Gastroesophageal sphincter (tissue), 4 donors: ENCODE measurements at regions not wholly inside any gene's neighbourhood (a gene's known extent, or its start where the extent isn't known, plus 50 kb on each side); places are given as distances from the start of the nearest gene placed in this dataset.

Experiments
- ATAC-seq: fragments of 150-250 bp; one replicate; pipeline ENCODE4 v1.9.1; 2016; ENCODE audit warnings: mild to moderate bottlenecking, moderate library complexity
- H3K27ac ChIP-seq, 4 donors: fragments of 200-600 bp; sonication (generic) in 3 of 4; 1 replicate in 3 of 4; 2 replicates in 1 of 4; pipeline ENCODE4 v1.5.1; 2016 to 2019
- H3K27me3 ChIP-seq: fragments of 200-600 bp; sonication (generic); one replicate; pipeline ENCODE4 v1.5.1; 2019
- H3K36me3 ChIP-seq, 2 donors: fragments of 200-600 bp; sonication (generic); one replicate each; pipeline ENCODE4 v1.5.1; 2019; ENCODE audit warnings: control low read depth in 1 of 2
- H3K4me1 ChIP-seq, 3 donors: fragments of 200-600 bp; sonication (generic); 1 replicate in 2 of 3; 2 replicates in 1 of 3; pipeline ENCODE4 v1.5.1; 2016 to 2019; ENCODE audit warnings: control low read depth in 2 of 3
- H3K4me3 ChIP-seq, 2 donors: fragments of 200-600 bp; sonication (generic); one replicate each; pipeline ENCODE4 v1.5.1; 2019; ENCODE audit warnings: mild to moderate bottlenecking in 1 of 2, moderate library complexity in 1 of 2
- H3K9me3 ChIP-seq, 3 donors: fragments of 200-600 bp; sonication (generic); one replicate each; pipeline ENCODE4 v1.5.1; 2017 to 2019; ENCODE audit warnings: control low read depth in 2 of 3
- CTCF ChIP-seq, 4 experiments: fragments of 200-600 bp in 2 of 4; fragments of 450-650 bp in 2 of 4; sonication (generic) in 1 of 4; IDR thresholded peaks; one replicate each; pipeline ENCODE4 v1.5.1; 2017 to 2019; ENCODE audit warnings: antibody characterized with exemption in 4 of 4, mild to moderate bottlenecking in 2 of 4, moderate library complexity in 2 of 4
- EP300 ChIP-seq: sonication (generic); formaldehyde crosslinking; IDR thresholded peaks from one replicate; pipeline ENCODE4 v1.6.1; 2017; ENCODE audit warnings: antibody characterized with exemption, mild to moderate bottlenecking
- POLR2A ChIP-seq, 2 donors: fragments of 450-650 bp; IDR thresholded peaks; one replicate each; pipeline ENCODE4 v1.6.1; 2017; ENCODE audit warnings: antibody characterized with exemption in 2 of 2, mild to moderate bottlenecking in 2 of 2, moderate library complexity in 1 of 2
- POLR2AphosphoS5 ChIP-seq: sonication (generic); formaldehyde crosslinking; IDR thresholded peaks from one replicate; pipeline ENCODE4 v1.6.1; 2017; ENCODE audit warnings: antibody characterized with exemption
- WGBS, 2 donors: methylation state at CpG; one replicate each; pipeline ENCODE4 v1.1.5; 2018; ENCODE audit warnings: low coverage in 1 of 2; 5-methylcytosine and 5-hydroxymethylcytosine counted together

GRCh38 chr14:41549821-41550607, 56.7 kb upstream of the LRFN5 start:
- Histone ChIP-seq H3K27ac (no peak overlapping the region), H3K27me3 (no peaks in the 10 kb centered on the region), H3K4me1 (no peaks in the 10 kb centered on the region), H3K4me3 (no peak overlapping the region), H3K9me3 (no peaks in the 10 kb centered on the region), H3K36me3 (no peaks in the 10 kb centered on the region)
- TF ChIP-seq CTCF (IDR thresholded peaks at IDR 0.05) = no peak
- WGBS, 2 donors = 50 to 56% methylated on average over 1 to 2 of the region's 2 CpGs
- no peak for ATAC-seq

GRCh38 chr14:41549282-41549681, 57.4 kb upstream of the LRFN5 start:
- TF ChIP-seq POLR2A (IDR thresholded peaks at IDR 0.05) (no peak), CTCF (IDR thresholded peaks at IDR 0.05) (no peak), EP300 (no peak), POLR2AphosphoS5 (no peak)
- Histone ChIP-seq H3K27ac (no peak overlapping the region), H3K4me3 (no peak overlapping the region), H3K27me3 (no peaks in the 10 kb centered on the region), H3K9me3 (no peaks in the 10 kb centered on the region), H3K4me1 (no peaks in the 10 kb centered on the region), H3K36me3 (no peaks in the 10 kb centered on the region)
- no peak for ATAC-seq
- WGBS, 2 donors = 83 to 84% methylated on average over 2 of the region's 2 CpGs

DNA sequence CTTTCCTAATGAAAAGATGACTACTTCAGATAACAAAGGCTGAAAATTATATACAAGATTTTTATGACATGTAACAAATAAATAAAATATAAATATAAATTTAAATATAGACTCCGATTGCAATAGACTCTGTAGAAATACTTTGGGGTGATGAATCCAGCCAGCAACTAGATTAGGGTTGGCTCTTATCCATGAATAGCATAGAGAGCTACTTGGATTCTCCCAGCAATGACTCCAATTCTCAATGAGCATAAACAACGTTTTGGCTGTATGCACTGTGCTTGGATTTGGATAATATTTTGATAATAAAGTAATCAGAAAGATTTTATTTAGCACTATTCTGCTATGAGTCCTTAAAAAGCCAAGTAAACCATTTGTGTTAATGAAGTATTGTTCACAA, 58.0 kb upstream of the LRFN5 start:
- H3K4me1 ChIP-seq = no peaks in the 10 kb centered on the region
- no peaks in the 10 kb centered on the region for H3K9me3 ChIP-seq
- H3K27me3 ChIP-seq = no peaks in the 10 kb centered on the region
- H3K4me3 ChIP-seq = no peak overlapping the region
- H3K27ac ChIP-seq = no peak overlapping the region
- TF ChIP-seq POLR2AphosphoS5 (no peak), POLR2A (IDR thresholded peaks at IDR 0.05) (no peak), CTCF (IDR thresholded peaks at IDR 0.05) (no peak), EP300 (no peak)
- WGBS, 2 donors = 21 to 23% methylated on average over 2 of the region's 2 CpGs
- no peaks in the 10 kb centered on the region for H3K36me3 ChIP-seq
- no peak for ATAC-seq

DNA sequence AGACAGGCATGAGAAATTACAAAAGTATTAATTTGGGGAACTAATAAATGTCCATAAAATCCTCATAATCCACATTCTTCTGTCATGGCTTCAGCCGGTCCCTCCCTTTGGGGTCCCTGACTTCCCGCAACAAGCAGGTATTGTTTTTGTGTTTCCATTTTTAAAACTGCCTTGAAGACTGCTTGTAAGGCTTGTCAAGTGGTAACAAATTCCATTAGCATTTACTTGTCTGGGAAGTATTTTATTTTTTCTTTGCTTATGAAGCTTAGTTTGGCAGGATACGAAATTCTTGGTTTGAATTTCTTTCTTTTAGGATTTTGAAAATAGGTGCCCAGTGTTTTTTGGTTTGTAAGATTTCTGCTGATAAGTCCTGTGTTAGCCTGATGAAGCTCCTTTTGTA, 65.3 kb upstream of the LRFN5 start:
- no peaks in the 10 kb centered on the region for H3K36me3 ChIP-seq
- H3K4me1 ChIP-seq = no peaks in the 10 kb centered on the region
- H3K27ac ChIP-seq = no peak overlapping the region
- TF ChIP-seq CTCF (IDR thresholded peaks at IDR 0.05) (no peak), POLR2AphosphoS5 (no peak), POLR2A (IDR thresholded peaks at IDR 0.05) (no peak), EP300 (no peak)
- 84 to 92% methylated on average over 2 to 3 of the region's 3 CpGs for WGBS, 2 donors
- ATAC-seq = no peak
- H3K9me3 ChIP-seq = peaks cover 0 to 19% (median 0%) of the 10 kb centered on the region in 3 donors
- H3K4me3 ChIP-seq = no peak overlapping the region
- H3K27me3 ChIP-seq = no peaks in the 10 kb centered on the region

DNA sequence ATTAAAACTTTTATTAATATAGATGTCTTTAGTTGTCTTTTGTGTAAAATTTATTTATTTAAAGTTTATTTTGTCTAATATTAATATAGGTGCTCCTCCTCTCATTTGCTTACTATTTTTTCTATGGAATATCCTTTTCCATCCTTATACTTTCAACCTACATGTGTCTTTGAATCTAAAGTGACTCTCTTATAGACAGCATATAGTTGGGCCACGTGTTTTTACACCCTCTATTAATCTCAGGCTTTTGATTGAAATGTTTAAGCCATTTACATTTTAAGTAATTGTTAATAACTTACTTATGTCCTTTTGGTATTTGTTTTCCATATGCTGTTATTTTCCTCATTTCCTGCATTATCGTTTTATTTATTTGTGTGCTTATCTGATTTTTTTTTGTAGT, 74.4 kb upstream of the LRFN5 start:
- 72 to 93% methylated on average over 2 of the region's 2 CpGs for WGBS, 2 donors
- ATAC-seq = no peak
- H3K9me3 ChIP-seq = no peaks in the 10 kb centered on the region

More for the DNA sequence above, 74.4 kb upstream of the LRFN5 start:
- no peak for TF ChIP-seq POLR2A (IDR thresholded peaks at IDR 0.05)
- TF ChIP-seq CTCF (IDR thresholded peaks at IDR 0.05) = no peak
- no peak for TF ChIP-seq EP300
- no peak for TF ChIP-seq POLR2AphosphoS5
- no peaks in the 10 kb centered on the region for H3K4me1 ChIP-seq
- no peaks in the 10 kb centered on the region for H3K27me3 ChIP-seq
- H3K27ac ChIP-seq = no peak overlapping the region
- no peak overlapping the region for H3K4me3 ChIP-seq
- no peaks in the 10 kb centered on the region for H3K36me3 ChIP-seq
